H9 (cell line): ENCODE measurements at regions not wholly inside any gene's neighbourhood (a gene's known extent, or its start where the extent isn't known, plus 50 kb on each side); places are given as distances from the start of the nearest gene placed in this dataset.

Experiments
- DNase-seq: peaks from one replicate; pipeline ENCODE4 v3.0.0-alpha.2; 2017
- H2AFZ ChIP-seq: one replicate; pipeline ENCODE4 v1.6.1; 2013; ENCODE audit warnings: mild to moderate bottlenecking, low read length, control low read depth, moderate library complexity
- H2AK5ac ChIP-seq: 2 replicates; pipeline ENCODE4 v1.6.1; 2013; ENCODE audit warnings: low read length, control low read depth, mixed read lengths; ENCODE audit not compliant: insufficient read length
- H2BK120ac ChIP-seq: one replicate; pipeline ENCODE4 v1.6.1; 2013; ENCODE audit warnings: low read depth, mild to moderate bottlenecking, low read length, control low read depth, inconsistent platforms; ENCODE audit not compliant: poor library complexity, severe bottlenecking
- H2BK12ac ChIP-seq: 2 replicates; pipeline ENCODE4 v1.6.1; 2013; ENCODE audit warnings: low read length, control low read depth, mixed read lengths, low read depth; ENCODE audit not compliant: insufficient read length
- H2BK15ac ChIP-seq: 2 replicates; pipeline ENCODE4 v1.6.1; 2013; ENCODE audit warnings: low read depth, low read length, control low read depth
- H2BK20ac ChIP-seq: one replicate; pipeline ENCODE4 v1.6.1; 2013; ENCODE audit warnings: low read depth, mild to moderate bottlenecking, low read length, control low read depth, inconsistent platforms; ENCODE audit not compliant: poor library complexity, severe bottlenecking
- H2BK5ac ChIP-seq: 2 replicates; pipeline ENCODE4 v1.6.1; 2013; ENCODE audit warnings: low read length, control low read depth, mixed read lengths; ENCODE audit not compliant: insufficient read length
- H3K14ac ChIP-seq: 2 replicates; pipeline ENCODE4 v1.6.1; 2013; ENCODE audit warnings: low read length, control low read depth; ENCODE audit not compliant: insufficient read depth
- H3K18ac ChIP-seq: 2 replicates; pipeline ENCODE4 v1.6.1; 2013; ENCODE audit warnings: low read depth, mild to moderate bottlenecking, mixed read lengths, low read length, control low read depth; ENCODE audit not compliant: insufficient read length
- H3K23ac ChIP-seq: 2 replicates; pipeline ENCODE4 v1.6.1; 2013; ENCODE audit warnings: low read length, control low read depth, mixed read lengths, low read depth; ENCODE audit not compliant: insufficient read length
- H3K23me2 ChIP-seq: 2 replicates; pipeline ENCODE4 v1.6.1; 2013; ENCODE audit warnings: low read depth, mild to moderate bottlenecking, mixed read lengths, low read length, control low read depth; ENCODE audit not compliant: insufficient read length, poor library complexity, severe bottlenecking
- H3K27ac ChIP-seq: 2 replicates; pipeline ENCODE4 v1.5.1; 2013; ENCODE audit warnings: low read length, control low read depth, mixed read lengths, low read depth; ENCODE audit not compliant: insufficient read length
- H3K27me3 ChIP-seq: 2 replicates; pipeline ENCODE4 v1.6.1; 2013; ENCODE audit warnings: low read length, control low read depth, inconsistent platforms; ENCODE audit not compliant: insufficient read depth
- H3K4ac ChIP-seq: 2 replicates; pipeline ENCODE4 v1.6.1; 2013; ENCODE audit warnings: low read depth, mild to moderate bottlenecking, control low read depth, inconsistent platforms, low read length, moderate library complexity
- H3K4me1 ChIP-seq: 2 replicates; pipeline ENCODE4 v1.6.1; 2013; ENCODE audit warnings: low read length, control low read depth, inconsistent platforms; ENCODE audit not compliant: insufficient read depth
- H3K4me2 ChIP-seq: 2 replicates; pipeline ENCODE4 v1.6.1; 2013; ENCODE audit warnings: low read length, control low read depth, mixed read lengths; ENCODE audit not compliant: insufficient read length, insufficient read depth
- H3K56ac ChIP-seq: 2 replicates; pipeline ENCODE4 v1.6.1; 2013; ENCODE audit warnings: low read depth, mild to moderate bottlenecking, mixed read lengths, low read length, control low read depth; ENCODE audit not compliant: insufficient read length
- H3K79me1 ChIP-seq: 2 replicates; pipeline ENCODE4 v1.6.1; 2013; ENCODE audit warnings: low read depth, mild to moderate bottlenecking, moderate library complexity, low read length, control low read depth, inconsistent platforms; ENCODE audit not compliant: insufficient read depth, poor library complexity, severe bottlenecking
- H3K79me2 ChIP-seq: 2 replicates; pipeline ENCODE4 v1.6.1; 2013; ENCODE audit warnings: low read length, control low read depth, inconsistent platforms; ENCODE audit not compliant: insufficient read depth
- H3K9ac ChIP-seq: 2 replicates; pipeline ENCODE4 v1.6.1; 2013; ENCODE audit warnings: low read length, control low read depth, mixed read lengths; ENCODE audit not compliant: insufficient read length; ENCODE audit errors: extremely low read depth
- H3K9me3 ChIP-seq: one replicate; pipeline ENCODE4 v1.6.1; 2013; ENCODE audit warnings: low read depth, low read length, inconsistent platforms; ENCODE audit not compliant: control insufficient read depth
- H3T11ph ChIP-seq: one replicate; pipeline ENCODE4 v1.6.1; 2013; ENCODE audit warnings: mild to moderate bottlenecking, low read length, control low read depth, inconsistent platforms
- H4K20me1 ChIP-seq: one replicate; pipeline ENCODE4 v1.6.1; 2013; ENCODE audit not compliant: control insufficient read depth, insufficient read length, insufficient read depth
- H4K5ac ChIP-seq: 2 replicates; pipeline ENCODE4 v1.6.1; 2013; ENCODE audit warnings: low read depth, mild to moderate bottlenecking, mixed read lengths, low read length, control low read depth; ENCODE audit not compliant: insufficient read length
- H4K8ac ChIP-seq: replicated peaks from 2 replicates; pipeline ENCODE4 v1.6.1; 2013; ENCODE audit warnings: low read length, control low read depth, mixed read lengths, low read depth; ENCODE audit not compliant: insufficient read length
- H4K91ac ChIP-seq: 2 replicates; pipeline ENCODE4 v1.6.1; 2013; ENCODE audit warnings: low read depth, mild to moderate bottlenecking, moderate library complexity, mixed read lengths, low read length, control low read depth; ENCODE audit not compliant: insufficient read length
- H3K27ac Mint-ChIP-seq, 3 experiments: 2 replicates in 2 of 3; 3 replicates in 1 of 3; pipeline ENCODE4 v1.8.0; 2020 to 2021; ENCODE audit warnings: mixed read lengths in 3 of 3, mild to moderate bottlenecking in 1 of 3, moderate library complexity in 1 of 3
- H3K27me3 Mint-ChIP-seq: 2 replicates; pipeline ENCODE4 v1.8.0; 2021; ENCODE audit warnings: low read depth, mild to moderate bottlenecking, moderate library complexity, mixed read lengths
- H3K36me3 Mint-ChIP-seq, 3 experiments: 2 replicates in 2 of 3; 3 replicates in 1 of 3; pipeline ENCODE4 v1.8.0; 2020 to 2021; ENCODE audit warnings: low read depth in 3 of 3, mixed read lengths in 3 of 3; ENCODE audit not compliant: insufficient read depth in 1 of 3
- H3K4me1 Mint-ChIP-seq, 2 experiments: 2 replicates each; pipeline ENCODE4 v1.8.0; 2020; ENCODE audit warnings: mixed read lengths in 2 of 2
- H3K4me3 Mint-ChIP-seq, 2 experiments: 2 replicates in 1 of 2; 3 replicates in 1 of 2; pipeline ENCODE4 v1.8.0; 2020 to 2021; ENCODE audit warnings: mild to moderate bottlenecking in 2 of 2, mixed read lengths in 2 of 2, moderate library complexity in 1 of 2
- H3K9me3 Mint-ChIP-seq, 2 experiments: 2 replicates in 1 of 2; 3 replicates in 1 of 2; pipeline ENCODE4 v1.8.0; 2020; ENCODE audit warnings: mild to moderate bottlenecking in 2 of 2, mixed read lengths in 2 of 2, moderate library complexity in 1 of 2
- WGBS: extraction: QIAGEN DNeasy Blood & Tissue Kit; methylation state at CpG from one replicate; pipeline ENCODE4 v1.1.7; 2013; ENCODE audit warnings: missing lambda C conversion rate, low lambda C conversion rate, mixed read lengths; ENCODE audit not compliant: insufficient read length; ENCODE audit errors: extremely low coverage; 5-methylcytosine and 5-hydroxymethylcytosine counted together
- TF ChIP-seq, protein P1 (sequence below): fragments of 200-600 bp; sonication (generic); conservative IDR thresholded peaks from 3 replicates; pipeline ENCODE4 v1.8.0; 2021; ENCODE audit warnings: antibody characterized with exemption, mild to moderate bottlenecking

- no peaks in the 10 kb centered on the region; a peak in 1 of 7 replicates for H3K36me3 Mint-ChIP-seq
- H2AFZ ChIP-seq = no peak overlapping the region
- no peaks in the 10 kb centered on the region for H4K20me1 ChIP-seq
- H3K9me3 Mint-ChIP-seq = peaks cover 0 to 2% of the 10 kb centered on the region in 2 experiments; a peak in 1 of 5 replicates
- DNase-seq = no peak
- no peak overlapping the region for H2BK20ac ChIP-seq
- no peaks in the 10 kb centered on the region for H3K79me1 ChIP-seq
- no peaks in the 10 kb centered on the region for H3K79me2 ChIP-seq
- H3K4me3 Mint-ChIP-seq = no peak overlapping the region
- no peak overlapping the region for H3T11ph ChIP-seq
- no peak overlapping the region for H3K56ac ChIP-seq
- H3K9me3 ChIP-seq = no peaks in the 10 kb centered on the region
- H4K5ac ChIP-seq = no peak overlapping the region
- H3K4me2 ChIP-seq = no peak overlapping the region
- H4K91ac ChIP-seq = no peak overlapping the region
- H3K27me3 ChIP-seq = no peaks in the 10 kb centered on the region
- no peak overlapping the region for H2AK5ac ChIP-seq
- no peak overlapping the region for H3K18ac ChIP-seq
- H3K9ac ChIP-seq = no peak overlapping the region
- no peak overlapping the region for H3K14ac ChIP-seq
- H3K27me3 Mint-ChIP-seq = no peaks in the 10 kb centered on the region; the same call in 1 of the 2 replicates
- H4K8ac ChIP-seq = no peak overlapping the region
- H3K27ac Mint-ChIP-seq = no peak overlapping the region
- H3K23me2 ChIP-seq = no peaks in the 10 kb centered on the region
- no peak overlapping the region for H2BK12ac ChIP-seq
- no peak overlapping the region for H3K23ac ChIP-seq
- H2BK5ac ChIP-seq = no peak overlapping the region
- H3K27ac ChIP-seq = no peak overlapping the region
- H3K4me1 ChIP-seq = no peaks in the 10 kb centered on the region
- peaks cover 10 to 16% of the 10 kb centered on the region in 2 experiments for H3K4me1 Mint-ChIP-seq
- TF ChIP-seq, protein P1, sequence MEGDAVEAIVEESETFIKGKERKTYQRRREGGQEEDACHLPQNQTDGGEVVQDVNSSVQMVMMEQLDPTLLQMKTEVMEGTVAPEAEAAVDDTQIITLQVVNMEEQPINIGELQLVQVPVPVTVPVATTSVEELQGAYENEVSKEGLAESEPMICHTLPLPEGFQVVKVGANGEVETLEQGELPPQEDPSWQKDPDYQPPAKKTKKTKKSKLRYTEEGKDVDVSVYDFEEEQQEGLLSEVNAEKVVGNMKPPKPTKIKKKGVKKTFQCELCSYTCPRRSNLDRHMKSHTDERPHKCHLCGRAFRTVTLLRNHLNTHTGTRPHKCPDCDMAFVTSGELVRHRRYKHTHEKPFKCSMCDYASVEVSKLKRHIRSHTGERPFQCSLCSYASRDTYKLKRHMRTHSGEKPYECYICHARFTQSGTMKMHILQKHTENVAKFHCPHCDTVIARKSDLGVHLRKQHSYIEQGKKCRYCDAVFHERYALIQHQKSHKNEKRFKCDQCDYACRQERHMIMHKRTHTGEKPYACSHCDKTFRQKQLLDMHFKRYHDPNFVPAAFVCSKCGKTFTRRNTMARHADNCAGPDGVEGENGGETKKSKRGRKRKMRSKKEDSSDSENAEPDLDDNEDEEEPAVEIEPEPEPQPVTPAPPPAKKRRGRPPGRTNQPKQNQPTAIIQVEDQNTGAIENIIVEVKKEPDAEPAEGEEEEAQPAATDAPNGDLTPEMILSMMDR = no peak
- no peak overlapping the region for H3K4ac ChIP-seq
- H2BK120ac ChIP-seq = no peak overlapping the region
- no CpG with 5 or more reads among the region's 6 CpGs for WGBS
- no peak overlapping the region for H2BK15ac ChIP-seq
Measured at GRCh38 chr3:7920211-7920610, 581.4 kb upstream of the LMCD1 start.
